ENCODE measurements at regions not wholly inside any gene's neighbourhood (a gene's known extent, or its start where the extent isn't known, plus 50 kb on each side); places are given as distances from the start of the nearest gene placed in this dataset.

DNA sequence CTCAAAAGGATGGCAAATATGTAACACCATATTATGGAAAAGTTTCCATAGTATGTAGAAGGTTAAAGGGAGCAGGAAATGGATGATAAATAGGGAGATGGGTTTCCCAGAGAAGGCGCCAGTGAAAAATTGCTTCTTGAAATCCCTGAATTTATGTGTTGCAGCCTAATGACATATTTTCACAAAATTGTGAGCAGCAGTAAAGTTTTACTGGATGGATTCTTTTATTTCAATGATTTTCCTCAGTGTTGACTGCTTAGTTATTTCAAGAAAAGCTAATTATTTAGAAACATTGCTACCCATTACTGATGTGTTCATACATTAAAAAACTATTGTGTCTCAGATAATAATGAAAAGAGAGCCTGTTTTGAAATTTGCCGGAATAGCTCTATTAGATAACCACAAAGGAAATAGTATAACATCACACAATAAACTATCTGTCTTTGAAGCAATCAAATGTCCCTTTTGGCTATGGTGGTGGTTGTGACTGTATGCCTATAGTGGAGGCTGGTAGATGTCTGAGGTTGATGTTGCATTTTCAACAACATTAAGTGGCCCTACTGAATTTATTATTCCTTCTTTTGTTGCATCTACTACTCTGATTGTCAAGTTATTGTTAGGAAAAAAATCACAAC lies 169.9 kb upstream of the HAND2 start:
- Mint-ChIP-seq H3K27ac (ENCODE audit: unreplicated experiment) (no peak overlapping the region), H3K4me3 (ENCODE audit: unreplicated experiment) (no peak overlapping the region), H3K36me3 (ENCODE audit: low read depth, unreplicated experiment) (no peaks in the 10 kb centered on the region), H3K4me1 (ENCODE audit: low read depth, unreplicated experiment) (no peaks in the 10 kb centered on the region), H3K27me3 (ENCODE audit: low read depth, unreplicated experiment) (no peaks in the 10 kb centered on the region), H3K9me3 (ENCODE audit: unreplicated experiment) (peaks cover 1% of the 10 kb centered on the region)
- DNase-seq (ENCODE audit: low read depth), result no peak
- Histone ChIP-seq H2AFZ (ENCODE audit: low read depth, low read length) (no peak overlapping the region), H3K9ac (ENCODE audit: low read length) (no peak overlapping the region), H4K20me1 (ENCODE audit: insufficient read depth, low read length) (no peaks in the 10 kb centered on the region), H3K4me2 (ENCODE audit: low read length) (no peak overlapping the region), H3K79me2 (ENCODE audit: insufficient read depth, low read length) (no peaks in the 10 kb centered on the region), H3K9me3 (ENCODE audit: insufficient read depth, low read depth, low read length) (peaks cover 3% of the 10 kb centered on the region), H3K4me1 (ENCODE audit: insufficient read depth, low read length) (no peaks in the 10 kb centered on the region), H3K27me3 (ENCODE audit: insufficient read depth, low read length) (no peaks in the 10 kb centered on the region), H3K4me3 (ENCODE audit: insufficient read depth, low read depth, low read length) (no peak overlapping the region), H3K36me3 (ENCODE audit: insufficient read depth, low read length) (no peaks in the 10 kb centered on the region), H3K27ac (ENCODE audit: low read depth, low read length) (no peak overlapping the region)
- no peak for FAIRE-seq
- TF ChIP-seq EZH2 (IDR thresholded peaks at IDR 0.05; ENCODE audit: insufficient read depth, low read length), result no peak
- TF ChIP-seq, protein P1, sequence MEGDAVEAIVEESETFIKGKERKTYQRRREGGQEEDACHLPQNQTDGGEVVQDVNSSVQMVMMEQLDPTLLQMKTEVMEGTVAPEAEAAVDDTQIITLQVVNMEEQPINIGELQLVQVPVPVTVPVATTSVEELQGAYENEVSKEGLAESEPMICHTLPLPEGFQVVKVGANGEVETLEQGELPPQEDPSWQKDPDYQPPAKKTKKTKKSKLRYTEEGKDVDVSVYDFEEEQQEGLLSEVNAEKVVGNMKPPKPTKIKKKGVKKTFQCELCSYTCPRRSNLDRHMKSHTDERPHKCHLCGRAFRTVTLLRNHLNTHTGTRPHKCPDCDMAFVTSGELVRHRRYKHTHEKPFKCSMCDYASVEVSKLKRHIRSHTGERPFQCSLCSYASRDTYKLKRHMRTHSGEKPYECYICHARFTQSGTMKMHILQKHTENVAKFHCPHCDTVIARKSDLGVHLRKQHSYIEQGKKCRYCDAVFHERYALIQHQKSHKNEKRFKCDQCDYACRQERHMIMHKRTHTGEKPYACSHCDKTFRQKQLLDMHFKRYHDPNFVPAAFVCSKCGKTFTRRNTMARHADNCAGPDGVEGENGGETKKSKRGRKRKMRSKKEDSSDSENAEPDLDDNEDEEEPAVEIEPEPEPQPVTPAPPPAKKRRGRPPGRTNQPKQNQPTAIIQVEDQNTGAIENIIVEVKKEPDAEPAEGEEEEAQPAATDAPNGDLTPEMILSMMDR (IDR thresholded peaks at IDR 0.05; ENCODE audit: insufficient read depth, low read depth, low read length), result no peak

DNA sequence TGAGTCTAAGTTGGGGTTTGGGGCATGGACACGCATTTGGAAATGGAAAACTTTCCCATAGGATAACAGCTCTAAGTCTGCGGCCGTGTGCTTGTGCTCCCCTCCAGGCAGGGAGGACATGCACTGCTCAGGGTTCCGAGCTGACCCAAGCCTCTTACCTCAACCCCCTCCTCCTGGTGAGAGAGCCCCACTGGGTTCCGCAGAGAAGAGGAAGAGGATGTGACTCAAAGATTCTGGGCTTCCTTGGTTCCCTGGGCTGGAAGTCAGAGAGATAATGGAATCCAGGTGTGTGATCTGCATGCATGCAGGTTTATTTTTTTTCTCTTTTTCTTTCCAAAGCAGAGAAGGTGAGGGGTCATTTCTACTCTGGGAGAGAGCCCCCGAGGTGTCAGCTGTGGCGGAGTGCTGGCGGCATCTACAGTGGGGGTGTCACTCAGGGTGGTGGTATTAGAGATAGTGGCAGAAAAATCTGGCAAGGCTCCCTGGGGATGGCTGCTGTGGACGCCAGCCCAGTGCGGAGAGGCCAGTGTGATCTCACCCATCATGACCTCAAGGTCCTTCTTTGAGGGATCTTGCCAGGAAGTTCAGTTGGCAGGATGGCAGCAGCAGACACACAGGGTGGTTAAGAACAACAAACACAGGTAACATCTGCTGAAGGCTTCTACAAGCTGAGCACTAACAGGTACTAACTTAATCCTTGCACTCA lies 168.7 kb upstream of the HAND2 start:
- FAIRE-seq, result no peak
- no peaks in the 10 kb centered on the region for H3K4me1 Mint-ChIP-seq (ENCODE audit: low read depth, unreplicated experiment)

More for the DNA sequence above, 168.7 kb upstream of the HAND2 start:
- Mint-ChIP-seq H3K27ac (ENCODE audit: unreplicated experiment) (no peak overlapping the region), H3K9me3 (ENCODE audit: unreplicated experiment) (no peaks in the 10 kb centered on the region), H3K36me3 (ENCODE audit: low read depth, unreplicated experiment) (no peaks in the 10 kb centered on the region), H3K4me3 (ENCODE audit: unreplicated experiment) (no peak overlapping the region), H3K27me3 (ENCODE audit: low read depth, unreplicated experiment) (no peaks in the 10 kb centered on the region)
- Histone ChIP-seq H2AFZ (ENCODE audit: low read depth, low read length) (no peak overlapping the region), H3K9ac (ENCODE audit: low read length) (no peak overlapping the region), H3K27me3 (ENCODE audit: insufficient read depth, low read length) (no peaks in the 10 kb centered on the region), H3K4me1 (ENCODE audit: insufficient read depth, low read length) (no peaks in the 10 kb centered on the region), H3K9me3 (ENCODE audit: insufficient read depth, low read depth, low read length) (peaks cover 3% of the 10 kb centered on the region), H3K4me3 (ENCODE audit: insufficient read depth, low read depth, low read length) (no peak overlapping the region), H3K36me3 (ENCODE audit: insufficient read depth, low read length) (no peaks in the 10 kb centered on the region), H4K20me1 (ENCODE audit: insufficient read depth, low read length) (no peaks in the 10 kb centered on the region), H3K4me2 (ENCODE audit: low read length) (no peak overlapping the region), H3K27ac (ENCODE audit: low read depth, low read length) (no peak overlapping the region), H3K79me2 (ENCODE audit: insufficient read depth, low read length) (no peaks in the 10 kb centered on the region)
- TF ChIP-seq, protein P1 (IDR thresholded peaks at IDR 0.05; ENCODE audit: insufficient read depth, low read depth, low read length), result no peak
- TF ChIP-seq EZH2 (IDR thresholded peaks at IDR 0.05; ENCODE audit: insufficient read depth, low read length), result no peak
- DNase-seq (ENCODE audit: low read depth), result no peak
